Mesothelial cell of epicardium (in vitro differentiated cells): ENCODE measurements at regions not wholly inside any gene's neighbourhood (a gene's known extent, or its start where the extent isn't known, plus 50 kb on each side); places are given as distances from the start of the nearest gene placed in this dataset.

Experiments used
- DNase-seq, 2 experiments: peaks; one replicate each; pipeline ENCODE4 v3.0.0; 2021; ENCODE audit warnings: low spot score in 2 of 2; ENCODE audit not compliant: unreplicated experiment in 2 of 2
- H3K27ac Mint-ChIP-seq: 2 replicates; pipeline ENCODE4 v1.8.0; 2021; ENCODE audit warnings: mixed read lengths
- H3K27me3 Mint-ChIP-seq: 2 replicates; pipeline ENCODE4 v1.8.0; 2021; ENCODE audit warnings: low read depth, mixed read lengths
- H3K36me3 Mint-ChIP-seq: 2 replicates; pipeline ENCODE4 v1.8.0; 2021; ENCODE audit warnings: mixed read lengths
- H3K4me1 Mint-ChIP-seq: 2 replicates; pipeline ENCODE4 v1.8.0; 2021; ENCODE audit warnings: mixed read lengths
- H3K4me3 Mint-ChIP-seq: 2 replicates; pipeline ENCODE4 v1.8.0; 2021; ENCODE audit warnings: mild to moderate bottlenecking, moderate library complexity, mixed read lengths
- H3K9me3 Mint-ChIP-seq: 2 replicates; pipeline ENCODE4 v1.8.0; 2021; ENCODE audit warnings: mixed read lengths
- CTCF ChIP-seq: fragments of 200-600 bp; sonication (generic); IDR thresholded peaks from one replicate; pipeline ENCODE4 v1.5.0; 2021; ENCODE audit warnings: antibody characterized with exemption; ENCODE audit not compliant: unreplicated experiment

DNA sequence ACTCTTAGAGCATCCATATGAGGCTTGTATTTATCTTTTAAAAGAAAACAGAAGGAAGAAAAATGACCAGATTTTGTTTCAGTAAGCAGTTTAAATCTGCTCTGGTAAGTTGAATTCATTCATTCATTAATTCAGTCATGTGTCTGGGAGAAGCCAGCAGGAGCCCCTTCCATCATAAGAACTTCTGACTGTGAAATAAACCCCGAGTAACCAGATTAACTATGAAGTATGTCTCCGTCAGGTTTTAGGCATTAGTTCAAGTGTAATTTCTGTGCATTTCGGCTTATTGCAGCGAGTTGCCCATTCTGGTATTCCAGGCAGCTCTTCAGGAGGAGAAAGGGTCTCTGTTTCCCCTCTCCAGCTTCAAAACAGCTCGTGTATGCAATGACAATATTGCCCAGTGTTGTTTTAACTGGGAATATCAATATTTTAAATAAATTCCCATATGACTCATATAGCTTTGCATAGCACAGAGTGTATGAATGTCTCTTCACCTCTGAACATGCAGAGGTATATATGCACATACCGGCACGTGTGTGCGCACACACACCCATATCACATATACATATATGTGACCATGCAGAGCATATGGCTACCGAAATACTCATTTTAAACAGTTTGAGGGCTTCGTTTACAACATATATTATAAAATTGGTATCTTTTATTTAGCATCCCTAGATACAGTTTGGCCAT lies 255.3 kb downstream of the BCOR start:
- Mint-ChIP-seq H3K4me1 (peaks cover 15% of the 10 kb centered on the region), H3K9me3 (no peaks in the 10 kb centered on the region), H3K4me3 (no peak overlapping the region), H3K36me3 (no peaks in the 10 kb centered on the region), H3K27ac (no peak overlapping the region), H3K27me3 (no peaks in the 10 kb centered on the region)
- TF ChIP-seq CTCF: no peak
- no peak for DNase-seq

GRCh38 chrX:39843318-39843717 lies 254.4 kb downstream of the BCOR start:
- DNase-seq: no peak
- Mint-ChIP-seq H3K4me1 (peaks cover 17% of the 10 kb centered on the region), H3K9me3 (no peaks in the 10 kb centered on the region), H3K36me3 (no peaks in the 10 kb centered on the region), H3K4me3 (no peak overlapping the region), H3K27me3 (no peaks in the 10 kb centered on the region), H3K27ac (no peak overlapping the region)
- no peak for TF ChIP-seq CTCF

- Mint-ChIP-seq H3K4me3 (no peak overlapping the region), H3K36me3 (no peaks in the 10 kb centered on the region), H3K9me3 (peaks cover 6% of the 10 kb centered on the region), H3K27ac (no peak overlapping the region), H3K27me3 (no peaks in the 10 kb centered on the region), H3K4me1 (peaks cover 22% of the 10 kb centered on the region)
- no peak for TF ChIP-seq CTCF
- no peak for DNase-seq
Observed at GRCh38 chrX:39845233-39845632, 252.5 kb downstream of the BCOR start.

- Mint-ChIP-seq H3K9me3 (peaks cover 10% of the 10 kb centered on the region), H3K4me1 (peaks cover 26% of the 10 kb centered on the region), H3K27ac (no peak overlapping the region), H3K4me3 (no peak overlapping the region), H3K36me3 (no peaks in the 10 kb centered on the region), H3K27me3 (no peaks in the 10 kb centered on the region)
- no peak for TF ChIP-seq CTCF
- DNase-seq: no peak
Observed at GRCh38 chrX:39846460-39846859, 251.3 kb downstream of the BCOR start.

- Mint-ChIP-seq H3K27ac (no peak overlapping the region), H3K4me3 (no peak overlapping the region), H3K9me3 (peaks cover 14% of the 10 kb centered on the region), H3K4me1 (peaks cover 29% of the 10 kb centered on the region), H3K27me3 (no peaks in the 10 kb centered on the region), H3K36me3 (no peaks in the 10 kb centered on the region)
- DNase-seq: no peak
- TF ChIP-seq CTCF: no peak
Observed at GRCh38 chrX:39848243-39848642, 249.5 kb downstream of the BCOR start.

- Mint-ChIP-seq H3K9me3 (peaks cover 16% of the 10 kb centered on the region), H3K4me1 (peaks cover 30% of the 10 kb centered on the region), H3K36me3 (no peaks in the 10 kb centered on the region), H3K27me3 (no peaks in the 10 kb centered on the region), H3K4me3 (no peak overlapping the region), H3K27ac (no peak overlapping the region)
- TF ChIP-seq CTCF: no peak
- no peak for DNase-seq
Observed at GRCh38 chrX:39848900-39849299, 248.9 kb downstream of the BCOR start.
